Mesenchymal stem cell (in vitro differentiated cells and primary cell): ENCODE measurements at regions not wholly inside any gene's neighbourhood (a gene's known extent, or its start where the extent isn't known, plus 50 kb on each side); places are given as distances from the start of the nearest gene placed in this dataset.

Experiments used
- DNase-seq: peaks from one replicate; pipeline ENCODE4 v3.0.0-alpha.2; 2013
- H2AFZ ChIP-seq: one replicate; pipeline ENCODE4 v1.6.1; 2013; ENCODE audit warnings: low read depth, mild to moderate bottlenecking, control low read depth, inconsistent platforms, low read length, moderate library complexity
- H2AK5ac ChIP-seq: 2 replicates; pipeline ENCODE4 v1.6.1; 2013; ENCODE audit warnings: low read length, moderate library complexity, mild to moderate bottlenecking, inconsistent platforms; ENCODE audit not compliant: severe bottlenecking
- H2BK120ac ChIP-seq: one replicate; pipeline ENCODE4 v1.6.1; 2013; ENCODE audit warnings: low read depth, mild to moderate bottlenecking, inconsistent platforms, low read length, moderate library complexity
- H2BK12ac ChIP-seq, 2 experiments: one replicate each; pipeline ENCODE4 v1.6.1; 2013; ENCODE audit warnings: inconsistent platforms in 2 of 2, low read length in 2 of 2, mild to moderate bottlenecking in 2 of 2, moderate library complexity in 2 of 2, control low read depth in 1 of 2
- H2BK15ac ChIP-seq: one replicate; pipeline ENCODE4 v1.6.1; 2013; ENCODE audit warnings: mild to moderate bottlenecking, low read depth, inconsistent platforms; ENCODE audit not compliant: poor library complexity, severe bottlenecking
- H2BK5ac ChIP-seq: 2 replicates; pipeline ENCODE4 v1.6.1; 2013; ENCODE audit warnings: low read depth, mild to moderate bottlenecking, low read length, control low read depth, inconsistent platforms; ENCODE audit not compliant: poor library complexity, severe bottlenecking
- H3K14ac ChIP-seq, 2 experiments: one replicate each; pipeline ENCODE4 v1.6.1; 2013; ENCODE audit warnings: inconsistent platforms in 2 of 2, low read length in 2 of 2, control low read depth in 1 of 2, mild to moderate bottlenecking in 1 of 2, moderate library complexity in 1 of 2
- H3K18ac ChIP-seq, 2 experiments: one replicate each; pipeline ENCODE4 v1.6.1; 2013; ENCODE audit warnings: inconsistent platforms in 2 of 2, low read length in 2 of 2, control low read depth in 1 of 2, low read depth in 1 of 2, mild to moderate bottlenecking in 1 of 2
- H3K23ac ChIP-seq, 2 experiments: one replicate each; pipeline ENCODE4 v1.6.1; 2013; ENCODE audit warnings: inconsistent platforms in 2 of 2, low read length in 2 of 2, mild to moderate bottlenecking in 2 of 2, moderate library complexity in 2 of 2, control low read depth in 1 of 2
- H3K27ac ChIP-seq: 2 replicates; pipeline ENCODE4 v1.5.1; 2013; ENCODE audit warnings: mild to moderate bottlenecking, moderate library complexity, low read length, control low read depth, inconsistent platforms; ENCODE audit not compliant: poor library complexity, severe bottlenecking
- H3K27me3 ChIP-seq, 2 experiments: 2 replicates each; pipeline versions ENCODE4 v1.6.1 to v1.7.0; 2013; ENCODE audit warnings: low read length in 2 of 2, mild to moderate bottlenecking in 2 of 2, moderate library complexity in 2 of 2, control low read depth in 1 of 2, inconsistent platforms in 1 of 2; ENCODE audit not compliant: control insufficient read depth in 1 of 2, insufficient read depth in 1 of 2
- H3K36me3 ChIP-seq, 2 experiments: 2 replicates each; pipeline versions ENCODE4 v1.6.1 to v1.7.0; 2013; ENCODE audit warnings: low read length in 2 of 2, control low read depth in 1 of 2, inconsistent platforms in 1 of 2, low read depth in 1 of 2, mild to moderate bottlenecking in 1 of 2; ENCODE audit not compliant: insufficient read depth in 2 of 2, control insufficient read depth in 1 of 2
- H3K4ac ChIP-seq, 2 experiments: one replicate each; pipeline ENCODE4 v1.6.1; 2013; ENCODE audit warnings: inconsistent platforms in 2 of 2, low read length in 2 of 2, mild to moderate bottlenecking in 2 of 2, moderate library complexity in 2 of 2, control low read depth in 1 of 2, low read depth in 1 of 2
- H3K4me1 ChIP-seq: 2 replicates; pipeline ENCODE4 v1.6.1; 2013; ENCODE audit warnings: low read depth, low read length, control low read depth; ENCODE audit not compliant: control insufficient read depth, insufficient read depth
- H3K4me2 ChIP-seq: 2 replicates; pipeline ENCODE4 v1.6.1; 2013; ENCODE audit warnings: low read length, mild to moderate bottlenecking, inconsistent platforms; ENCODE audit not compliant: poor library complexity, severe bottlenecking
- H3K4me3 ChIP-seq, 2 experiments: 2 replicates each; pipeline versions ENCODE4 v1.5.1 to v1.7.0; 2013; ENCODE audit warnings: low read length in 2 of 2, mild to moderate bottlenecking in 2 of 2, control low read depth in 1 of 2, low read depth in 1 of 2; ENCODE audit not compliant: insufficient read depth in 1 of 2
- H3K79me1 ChIP-seq: replicated peaks from 2 replicates; pipeline ENCODE4 v1.6.1; 2013; ENCODE audit warnings: mild to moderate bottlenecking, control low read depth, low read length, inconsistent platforms; ENCODE audit not compliant: poor library complexity, severe bottlenecking
- H3K9ac ChIP-seq: 2 replicates; pipeline ENCODE4 v1.7.0; 2013; ENCODE audit warnings: mild to moderate bottlenecking, low read length, moderate library complexity
- H3K9me3 ChIP-seq: 2 replicates; pipeline ENCODE4 v1.7.0; 2013; ENCODE audit warnings: mild to moderate bottlenecking, low read length; ENCODE audit not compliant: control insufficient read depth
- H4K8ac ChIP-seq: one replicate; pipeline ENCODE4 v1.6.1; 2013; ENCODE audit warnings: inconsistent platforms, mild to moderate bottlenecking, low read length, moderate library complexity
- H4K91ac ChIP-seq: one replicate; pipeline ENCODE4 v1.6.1; 2013; ENCODE audit warnings: mild to moderate bottlenecking, low read length, inconsistent platforms
- WGBS: methylation state at CpG from one replicate; pipeline ENCODE4 v1.1.7; 2013; ENCODE audit warnings: mixed read lengths; 5-methylcytosine and 5-hydroxymethylcytosine counted together

DNA sequence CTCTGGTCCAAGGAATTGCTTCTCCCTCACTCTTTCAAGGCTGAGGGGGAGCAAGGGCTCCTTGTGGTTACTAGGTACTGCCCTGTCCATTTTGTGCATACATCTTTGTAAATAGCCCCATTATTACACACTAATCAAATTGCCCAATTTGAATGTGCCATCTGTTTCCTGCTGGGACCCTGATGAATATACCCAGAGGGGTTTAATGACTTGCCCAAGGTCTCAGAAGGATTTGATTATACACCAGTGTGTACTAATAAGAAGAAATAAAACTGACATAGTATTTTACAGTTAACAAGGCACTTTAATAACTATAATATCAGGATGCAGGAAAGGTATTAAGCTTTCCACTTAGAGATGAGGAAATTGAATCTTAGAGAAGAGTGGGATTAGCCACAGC lies 64.6 kb upstream of the PTPRJ start:
- Histone ChIP-seq H4K8ac (peak overlapping the region; percentile 45), H3K23ac (peak overlapping the region in 1 of 2 experiments; percentile 36), H3K9ac (no peak overlapping the region), H2AFZ (no peak overlapping the region), H2BK12ac (peak overlapping the region; percentile 14 to 97), H3K4me1 (peaks cover 15% of the 10 kb centered on the region), H3K27ac (no peak overlapping the region), H3K9me3 (no peaks in the 10 kb centered on the region), H3K4me3 (no peak overlapping the region), H3K79me1 (no peaks in the 10 kb centered on the region), H2BK5ac (no peak overlapping the region), H2AK5ac (peak overlapping the region; percentile 31), H3K4ac (peak overlapping the region in 1 of 2 experiments; percentile 49), H3K4me2 (no peak overlapping the region), H3K14ac (peak overlapping the region in 1 of 2 experiments; percentile 91), H3K36me3 (no peaks in the 10 kb centered on the region), H4K91ac (peak overlapping the region; percentile 80), H2BK120ac (no peak overlapping the region), H3K18ac (peak overlapping the region; percentile 17 to 70), H3K27me3 (no peaks in the 10 kb centered on the region), H2BK15ac (peak overlapping the region; percentile 44)
- no peak for DNase-seq

DNA sequence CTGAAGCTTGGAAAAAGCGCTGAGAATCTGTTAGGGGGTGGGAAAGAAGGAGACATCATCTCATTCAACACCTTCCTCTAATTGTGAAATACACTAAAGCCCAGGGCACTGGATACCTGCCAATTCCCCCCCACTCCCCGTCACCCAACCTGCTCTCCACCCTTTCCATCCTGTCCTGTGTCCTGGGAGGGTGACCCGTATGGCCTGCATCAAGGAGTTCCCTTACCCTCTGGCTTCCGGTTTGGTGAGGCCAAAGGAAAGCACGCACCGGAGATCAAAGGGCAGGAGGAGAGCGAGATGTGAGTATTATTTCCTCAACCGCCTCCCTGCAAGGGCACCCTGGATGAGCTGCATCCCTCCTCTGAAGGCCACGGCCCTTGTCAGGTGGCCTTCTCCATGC lies 65.0 kb upstream of the PTPRJ start:
- peak overlapping the region; percentile 14 to 97 for H2BK12ac ChIP-seq
- no peak overlapping the region for H2BK5ac ChIP-seq
- no peak for DNase-seq
- no peak overlapping the region for H3K27ac ChIP-seq
- H3K4ac ChIP-seq = peak overlapping the region in 1 of 2 experiments; percentile 49
- WGBS = 89% methylated on average over 8 of the region's 9 CpGs
- H3K27me3 ChIP-seq = no peaks in the 10 kb centered on the region
- no peak overlapping the region for H3K9ac ChIP-seq
- H4K8ac ChIP-seq = peak overlapping the region; percentile 45
- H3K18ac ChIP-seq = peak overlapping the region; percentile 17 to 70
- H3K4me3 ChIP-seq = no peak overlapping the region
- no peaks in the 10 kb centered on the region for H3K79me1 ChIP-seq
- no peaks in the 10 kb centered on the region for H3K9me3 ChIP-seq
- H4K91ac ChIP-seq = peak overlapping the region; percentile 80
- peak overlapping the region in 1 of 2 experiments; percentile 91 for H3K14ac ChIP-seq
- H2AK5ac ChIP-seq = peak overlapping the region; percentile 31
- H2BK120ac ChIP-seq = no peak overlapping the region
- H3K36me3 ChIP-seq = no peaks in the 10 kb centered on the region
- no peak overlapping the region for H3K4me2 ChIP-seq
- H3K23ac ChIP-seq = peak overlapping the region in 1 of 2 experiments; percentile 36
- peaks cover 15% of the 10 kb centered on the region for H3K4me1 ChIP-seq
- H2BK15ac ChIP-seq = peak overlapping the region; percentile 93
- H2AFZ ChIP-seq = no peak overlapping the region

DNA sequence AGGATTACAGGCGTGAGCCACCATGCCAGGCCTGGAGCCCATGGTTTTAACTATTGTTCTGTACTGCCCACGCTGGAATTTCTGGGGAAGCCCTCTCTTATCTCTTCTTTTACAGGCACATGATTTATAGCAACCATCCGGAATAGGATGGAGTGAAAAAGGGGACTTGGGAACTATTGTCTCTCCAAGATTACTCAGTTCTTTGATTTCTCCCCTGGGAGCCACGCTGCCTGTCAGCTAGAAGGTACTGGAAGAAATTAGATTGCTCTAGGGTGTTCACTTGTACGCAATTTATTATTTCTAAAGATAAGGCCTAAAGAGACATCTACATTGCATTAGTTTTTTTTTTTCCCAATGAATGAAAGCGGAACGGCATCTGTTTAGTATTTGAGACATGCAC lies 65.6 kb upstream of the PTPRJ start:
- Histone ChIP-seq H3K4me3 (no peak overlapping the region), H3K23ac (no peak overlapping the region), H4K91ac (no peak overlapping the region), H3K27ac (no peak overlapping the region), H3K4ac (no peak overlapping the region), H3K36me3 (no peaks in the 10 kb centered on the region), H2BK15ac (no peak overlapping the region), H3K18ac (no peak overlapping the region), H3K9ac (no peak overlapping the region), H2BK120ac (no peak overlapping the region), H3K14ac (no peak overlapping the region), H3K4me2 (no peak overlapping the region), H2AK5ac (no peak overlapping the region), H3K27me3 (no peaks in the 10 kb centered on the region), H3K9me3 (no peaks in the 10 kb centered on the region), H2BK12ac (no peak overlapping the region), H4K8ac (no peak overlapping the region), H3K79me1 (no peaks in the 10 kb centered on the region), H3K4me1 (peaks cover 15% of the 10 kb centered on the region), H2AFZ (no peak overlapping the region), H2BK5ac (no peak overlapping the region)
- DNase-seq = no peak
- WGBS = 100% methylated on average over 2 of the region's 7 CpGs

DNA sequence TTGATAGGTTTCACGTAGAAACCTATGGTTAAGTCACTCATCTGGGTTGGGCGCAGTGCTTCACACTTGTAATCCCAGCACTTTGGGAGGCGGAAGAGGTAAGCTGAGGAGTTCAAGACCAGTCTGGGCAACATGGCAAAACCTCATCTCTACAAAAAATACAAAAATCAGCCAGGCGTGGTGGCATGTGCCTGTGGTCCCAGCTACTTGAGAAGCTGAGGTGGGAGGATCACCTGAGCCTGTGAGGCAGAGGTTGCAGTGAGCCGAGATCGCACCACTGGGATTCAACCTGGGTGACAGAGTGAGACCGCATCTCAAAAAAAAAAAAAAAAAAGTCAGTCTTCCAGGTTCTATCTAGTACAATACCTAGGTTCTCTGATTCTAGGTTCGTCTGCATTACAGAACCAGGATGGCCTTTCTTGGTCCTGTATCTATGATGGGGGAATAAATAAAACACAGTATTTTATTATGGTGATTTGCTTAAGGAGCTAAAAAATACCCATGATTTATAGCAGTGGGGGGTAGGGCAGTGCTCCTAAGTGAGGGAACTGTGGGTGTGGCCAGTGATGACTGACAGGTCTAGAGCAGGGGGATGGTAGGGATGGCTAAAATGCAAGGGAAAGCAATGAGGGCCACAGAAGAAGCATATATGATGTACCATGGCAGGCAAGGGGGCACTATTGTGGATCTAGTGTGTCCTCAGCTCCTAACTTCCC lies 65.5 kb upstream of the NUP160 start:
- WGBS = 100% methylated on average over 8 of the region's 8 CpGs
- peak overlapping the region in 1 of 2 experiments; percentile 74 for H3K23ac ChIP-seq
- H3K4me1 ChIP-seq = peaks cover 8% of the 10 kb centered on the region
- no peak overlapping the region for H3K18ac ChIP-seq
- no peaks in the 10 kb centered on the region for H3K9me3 ChIP-seq
- no peak overlapping the region for H3K4ac ChIP-seq
- H2BK15ac ChIP-seq = no peak overlapping the region
- H4K8ac ChIP-seq = no peak overlapping the region
- no peak overlapping the region for H2AFZ ChIP-seq
- no peak overlapping the region for H3K9ac ChIP-seq
- no peak overlapping the region for H3K4me3 ChIP-seq
- no peaks in the 10 kb centered on the region for H3K36me3 ChIP-seq
- H3K27ac ChIP-seq = no peak overlapping the region
- no peaks in the 10 kb centered on the region for H3K27me3 ChIP-seq
- H3K14ac ChIP-seq = no peak overlapping the region
- no peak overlapping the region for H2BK5ac ChIP-seq
- H3K4me2 ChIP-seq = no peak overlapping the region
- H2BK12ac ChIP-seq = peak overlapping the region in 1 of 2 experiments; percentile 28
- no peak for DNase-seq
- H4K91ac ChIP-seq = no peak overlapping the region
- H3K79me1 ChIP-seq = no peaks in the 10 kb centered on the region
- no peak overlapping the region for H2AK5ac ChIP-seq
- no peak overlapping the region for H2BK120ac ChIP-seq
